ENCODE measurements at regions not wholly inside any gene's neighbourhood (a gene's known extent, or its start where the extent isn't known, plus 50 kb on each side); places are given as distances from the start of the nearest gene placed in this dataset.

DNA sequence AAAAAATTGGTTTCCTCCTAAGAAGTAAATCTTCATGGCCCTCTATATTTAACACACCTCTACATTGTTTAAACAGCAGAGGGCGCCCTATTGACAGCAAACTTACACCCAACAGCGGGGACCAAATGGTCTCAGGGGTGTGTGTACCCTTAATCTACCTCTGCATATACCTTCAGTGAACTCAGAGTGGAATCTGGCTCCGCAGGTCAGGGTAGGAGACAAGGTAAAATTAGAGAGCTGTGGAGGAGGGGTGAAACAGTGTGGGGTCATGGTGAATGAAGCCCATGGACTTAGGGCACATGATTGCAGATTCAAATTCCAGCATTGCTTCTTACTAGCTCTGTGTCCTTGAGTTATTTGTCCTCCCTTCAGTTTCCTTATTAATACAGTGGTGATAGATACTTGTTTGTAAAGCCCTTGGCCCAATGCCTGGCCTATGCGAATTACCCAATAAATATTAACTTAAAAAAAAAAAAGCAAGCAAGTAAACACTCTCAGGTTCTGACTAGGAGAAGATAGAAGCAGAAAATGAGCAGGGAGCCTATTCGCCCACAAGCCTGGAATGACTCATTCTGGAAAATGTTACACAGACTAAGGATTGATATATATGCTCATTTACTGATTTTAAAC lies 122.9 kb downstream of the CAVIN4 start:
- Histone ChIP-seq H3K4me1 (ENCODE audit: insufficient read depth, low read length) (0 out of 2 replicates have a peak, but pooled peaks cover 3% of the 10 kb centered on the region), H3K4me3 (ENCODE audit: low read length) (no peak overlapping the region), H3K27ac (ENCODE audit: low read depth, low read length) (no peak overlapping the region), H3K9ac (ENCODE audit: low read depth, low read length) (no peak overlapping the region), H3K9me3 (ENCODE audit: insufficient read depth, low read depth, low read length) (no peaks in the 10 kb centered on the region), H3K36me3 (ENCODE audit: insufficient read depth, low read length) (no peaks in the 10 kb centered on the region), H3K27me3 (ENCODE audit: insufficient read depth, low read length) (no peaks in the 10 kb centered on the region)
- WGBS = 46% methylated on average over 4 of the region's 5 CpGs

DNA sequence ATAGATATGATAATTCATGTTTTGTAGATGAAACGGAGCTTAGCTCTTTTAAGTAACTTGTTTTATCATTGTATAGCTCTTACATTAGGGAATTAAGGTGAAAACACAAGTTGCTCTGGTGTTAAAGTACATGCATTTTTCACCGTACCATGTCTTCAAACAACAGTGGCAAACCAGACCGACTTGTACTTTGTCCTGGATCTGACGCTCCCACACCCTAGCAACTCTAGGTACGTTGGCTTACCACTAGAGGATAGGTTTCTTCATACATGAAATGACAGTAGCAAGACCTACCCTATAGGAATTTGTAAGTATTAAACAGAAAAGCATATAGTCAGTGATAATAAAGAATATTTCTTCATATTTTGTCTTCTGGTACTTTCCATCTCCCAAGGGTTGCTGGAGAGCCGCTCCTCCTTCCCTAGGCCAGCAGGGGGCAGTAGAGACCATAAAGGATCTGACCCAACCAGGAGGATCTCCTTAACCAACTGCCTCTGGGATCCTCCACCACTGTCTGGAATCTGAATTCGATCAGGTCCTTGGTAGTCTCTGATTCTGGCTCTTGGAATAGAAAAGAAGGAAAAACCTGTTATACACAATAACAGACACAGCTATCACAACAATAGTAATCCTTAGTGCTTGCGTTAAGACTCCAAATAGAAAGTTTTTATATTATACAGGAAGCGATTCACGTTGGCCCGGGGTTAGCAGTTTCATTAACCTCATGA lies 136.7 kb downstream of the CAVIN4 start:
- WGBS = 82% methylated on average over 7 of the region's 11 CpGs
- no peak overlapping the region for H3K4me3 ChIP-seq (ENCODE audit: low read length)
- no peak overlapping the region for H3K27ac ChIP-seq (ENCODE audit: low read depth, low read length)

DNA sequence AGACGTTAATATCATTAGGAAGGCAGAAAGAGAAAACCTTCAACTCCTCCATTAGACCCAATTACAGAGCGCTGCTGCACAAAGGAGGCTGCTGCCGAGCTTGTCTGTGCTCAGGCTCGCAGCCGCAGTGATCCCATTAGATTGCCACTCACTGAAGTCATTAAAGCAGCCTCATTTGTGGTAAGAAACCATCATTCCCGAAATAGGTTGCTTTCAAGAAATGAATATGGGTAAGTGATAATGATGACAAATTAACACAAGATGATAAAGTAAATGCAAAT lies 137.2 kb downstream of the CAVIN4 start:
- Histone ChIP-seq H3K27ac (ENCODE audit: low read depth, low read length) (no peak overlapping the region), H3K4me3 (ENCODE audit: low read length) (no peak overlapping the region), H3K27me3 (ENCODE audit: insufficient read depth, low read length) (no peaks in the 10 kb centered on the region), H3K36me3 (ENCODE audit: insufficient read depth, low read length) (no peaks in the 10 kb centered on the region), H3K9ac (ENCODE audit: low read depth, low read length) (no peak overlapping the region), H3K4me1 (ENCODE audit: insufficient read depth, low read length) (no peaks in the 10 kb centered on the region), H3K9me3 (ENCODE audit: insufficient read depth, low read depth, low read length) (peaks cover 19% of the 10 kb centered on the region)
- 96% methylated on average over 6 of the region's 6 CpGs for WGBS

More for the DNA sequence above, 136.7 kb downstream of the CAVIN4 start:
- Histone ChIP-seq H3K27me3 (ENCODE audit: insufficient read depth, low read length) (no peaks in the 10 kb centered on the region), H3K9ac (ENCODE audit: low read depth, low read length) (no peak overlapping the region), H3K36me3 (ENCODE audit: insufficient read depth, low read length) (no peaks in the 10 kb centered on the region), H3K4me1 (ENCODE audit: insufficient read depth, low read length) (no peaks in the 10 kb centered on the region), H3K9me3 (ENCODE audit: insufficient read depth, low read depth, low read length) (peaks cover 19% of the 10 kb centered on the region)

DNA sequence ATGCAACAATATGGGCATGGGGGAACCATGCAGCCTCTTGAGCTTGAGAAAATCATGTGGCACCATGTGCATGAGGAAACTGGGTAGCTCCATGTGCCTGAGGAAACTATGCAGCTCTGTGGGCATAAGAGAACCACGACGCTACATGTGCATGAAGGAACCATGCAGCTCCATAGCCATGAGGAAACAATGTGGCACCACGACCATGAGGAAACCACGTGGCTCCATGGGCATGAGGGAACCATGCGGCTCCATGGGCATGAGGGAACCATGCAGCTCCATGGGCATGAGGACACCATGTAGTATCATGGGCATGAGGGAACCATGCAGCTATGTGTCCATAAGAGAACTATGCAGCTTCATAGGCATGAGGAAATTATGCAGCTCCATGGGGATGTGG lies 140.8 kb downstream of the CAVIN4 start:
- WGBS = 92% methylated on average over 5 of the region's 5 CpGs

DNA sequence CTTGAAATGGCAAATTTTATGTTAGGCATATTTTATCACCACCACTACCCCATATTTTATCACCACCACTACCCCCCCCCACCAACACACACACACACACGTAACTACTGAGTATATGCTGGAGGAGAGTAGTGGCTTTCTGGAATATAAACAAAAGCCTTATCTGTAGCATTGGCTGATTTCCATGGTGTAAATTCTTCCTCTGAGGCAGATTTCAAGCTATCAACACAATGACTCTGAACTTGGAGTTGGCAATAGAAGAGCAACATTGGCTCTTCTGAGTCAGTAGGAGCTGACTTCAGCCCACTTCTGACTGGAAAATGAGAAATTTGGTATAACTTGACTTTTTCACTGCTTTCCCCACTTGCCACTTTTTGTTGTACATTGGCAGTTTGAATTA lies 143.0 kb downstream of the CAVIN4 start:
- WGBS = no CpG with 5 or more reads among the region's 1 CpG

More for the DNA sequence above, 140.8 kb downstream of the CAVIN4 start:
- Histone ChIP-seq H3K27me3 (ENCODE audit: insufficient read depth, low read length) (no peaks in the 10 kb centered on the region), H3K36me3 (ENCODE audit: insufficient read depth, low read length) (no peaks in the 10 kb centered on the region), H3K4me3 (ENCODE audit: low read length) (no peak overlapping the region), H3K27ac (ENCODE audit: low read depth, low read length) (no peak overlapping the region), H3K4me1 (ENCODE audit: insufficient read depth, low read length) (no peaks in the 10 kb centered on the region), H3K9ac (ENCODE audit: low read depth, low read length) (no peak overlapping the region), H3K9me3 (ENCODE audit: insufficient read depth, low read depth, low read length) (no peaks in the 10 kb centered on the region)

DNA sequence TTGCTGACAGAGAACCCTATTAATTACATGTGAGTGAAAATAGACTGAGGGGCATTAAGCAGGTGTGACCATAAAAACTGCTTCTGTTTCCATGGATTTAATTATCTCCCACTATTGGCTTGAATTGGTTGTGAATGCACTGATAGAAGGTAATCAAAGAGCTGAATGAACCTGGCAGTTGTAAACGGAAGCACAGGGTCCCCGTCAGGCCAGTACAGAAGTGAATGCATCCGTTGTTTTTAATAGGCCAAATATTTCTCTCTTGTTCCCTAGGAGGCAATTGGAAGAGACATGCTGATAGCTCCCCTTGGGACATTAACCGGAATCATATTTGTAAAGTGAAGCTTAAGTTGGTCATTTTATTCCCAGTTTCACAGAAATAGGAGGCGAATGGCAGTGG lies 147.0 kb downstream of the CAVIN4 start:
- Histone ChIP-seq H3K4me3 (ENCODE audit: low read length) (no peak overlapping the region), H3K9me3 (ENCODE audit: insufficient read depth, low read depth, low read length) (no peaks in the 10 kb centered on the region), H3K27me3 (ENCODE audit: insufficient read depth, low read length) (no peaks in the 10 kb centered on the region), H3K27ac (ENCODE audit: low read depth, low read length) (no peak overlapping the region), H3K4me1 (ENCODE audit: insufficient read depth, low read length) (peaks cover 3% of the 10 kb centered on the region; the same call in 1 of the 2 replicates), H3K36me3 (ENCODE audit: insufficient read depth, low read length) (no peaks in the 10 kb centered on the region), H3K9ac (ENCODE audit: low read depth, low read length) (no peak overlapping the region)
- 93% methylated on average over 5 of the region's 5 CpGs for WGBS

More for the DNA sequence above, 143.0 kb downstream of the CAVIN4 start:
- no peak overlapping the region for H3K9ac ChIP-seq (ENCODE audit: low read depth, low read length)
- H3K27ac ChIP-seq (ENCODE audit: low read depth, low read length) = no peak overlapping the region
- H3K9me3 ChIP-seq (ENCODE audit: insufficient read depth, low read depth, low read length) = no peaks in the 10 kb centered on the region
- no peak overlapping the region for H3K4me3 ChIP-seq (ENCODE audit: low read length)
- no peaks in the 10 kb centered on the region for H3K36me3 ChIP-seq (ENCODE audit: insufficient read depth, low read length)
- H3K27me3 ChIP-seq (ENCODE audit: insufficient read depth, low read length) = no peaks in the 10 kb centered on the region
- no peaks in the 10 kb centered on the region for H3K4me1 ChIP-seq (ENCODE audit: insufficient read depth, low read length)

DNA sequence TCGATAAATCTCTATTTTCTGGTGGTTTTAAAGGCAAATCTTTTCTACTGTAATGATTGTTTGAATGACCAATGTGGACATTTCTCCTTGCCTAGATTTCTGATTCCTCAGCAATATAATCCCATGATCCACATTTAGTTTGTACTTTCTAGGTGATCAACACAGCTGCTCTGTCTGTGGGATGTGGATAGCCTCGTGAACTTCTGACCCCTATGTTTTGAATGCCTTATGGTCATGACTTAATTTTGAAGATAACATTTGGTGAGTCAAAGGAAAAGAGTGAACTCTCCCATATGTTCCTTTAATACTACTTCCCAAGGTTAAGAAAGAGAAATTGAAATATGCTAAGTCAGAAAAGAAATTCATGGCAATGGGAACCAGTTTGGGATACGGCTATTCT lies 147.5 kb downstream of the CAVIN4 start:
- H3K9me3 ChIP-seq (ENCODE audit: insufficient read depth, low read depth, low read length) = no peaks in the 10 kb centered on the region
- H3K27ac ChIP-seq (ENCODE audit: low read depth, low read length) = no peak overlapping the region
- peaks cover 8% of the 10 kb centered on the region for H3K4me1 ChIP-seq (ENCODE audit: insufficient read depth, low read length)
- 93% methylated on average over 2 of the region's 3 CpGs for WGBS
- H3K36me3 ChIP-seq (ENCODE audit: insufficient read depth, low read length) = no peaks in the 10 kb centered on the region
- no peak overlapping the region for H3K4me3 ChIP-seq (ENCODE audit: low read length)
- no peak overlapping the region for H3K9ac ChIP-seq (ENCODE audit: low read depth, low read length)
- H3K27me3 ChIP-seq (ENCODE audit: insufficient read depth, low read length) = no peaks in the 10 kb centered on the region

DNA sequence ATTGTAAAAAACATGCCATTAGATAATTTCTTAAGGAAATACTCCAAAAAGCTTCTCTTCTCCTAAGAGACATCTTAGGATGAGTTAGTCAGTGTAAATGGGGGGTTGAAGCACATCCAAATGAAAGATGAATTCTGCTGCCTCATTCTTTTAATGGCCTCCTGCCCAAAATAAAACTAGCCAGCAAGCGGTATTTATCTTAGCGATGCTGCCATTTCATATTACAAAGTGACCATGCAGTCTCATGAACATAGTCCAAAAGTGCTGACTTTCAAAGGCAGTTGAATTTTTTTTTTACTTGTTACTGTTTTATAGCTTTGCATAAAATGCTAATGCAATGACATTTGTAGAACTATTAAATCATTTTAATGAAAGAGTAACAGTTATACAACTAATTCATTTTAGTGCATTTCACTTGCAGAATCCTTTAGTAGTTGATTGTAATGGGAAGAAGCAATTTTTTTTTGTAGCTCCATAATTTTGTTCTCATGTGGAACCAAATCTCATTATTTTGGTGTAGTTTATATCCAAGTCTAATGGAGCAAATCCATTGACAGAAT lies 151.5 kb downstream of the CAVIN4 start:
- Histone ChIP-seq H3K36me3 (ENCODE audit: insufficient read depth, low read length) (no peaks in the 10 kb centered on the region), H3K4me1 (ENCODE audit: insufficient read depth, low read length) (peaks cover 9% of the 10 kb centered on the region), H3K9me3 (ENCODE audit: insufficient read depth, low read depth, low read length) (no peaks in the 10 kb centered on the region), H3K4me3 (ENCODE audit: low read length) (no peak overlapping the region), H3K27ac (ENCODE audit: low read depth, low read length) (no peak overlapping the region), H3K27me3 (ENCODE audit: insufficient read depth, low read length) (no peaks in the 10 kb centered on the region), H3K9ac (ENCODE audit: low read depth, low read length) (no peak overlapping the region)
- WGBS = 96% methylated on average over 2 of the region's 2 CpGs

DNA sequence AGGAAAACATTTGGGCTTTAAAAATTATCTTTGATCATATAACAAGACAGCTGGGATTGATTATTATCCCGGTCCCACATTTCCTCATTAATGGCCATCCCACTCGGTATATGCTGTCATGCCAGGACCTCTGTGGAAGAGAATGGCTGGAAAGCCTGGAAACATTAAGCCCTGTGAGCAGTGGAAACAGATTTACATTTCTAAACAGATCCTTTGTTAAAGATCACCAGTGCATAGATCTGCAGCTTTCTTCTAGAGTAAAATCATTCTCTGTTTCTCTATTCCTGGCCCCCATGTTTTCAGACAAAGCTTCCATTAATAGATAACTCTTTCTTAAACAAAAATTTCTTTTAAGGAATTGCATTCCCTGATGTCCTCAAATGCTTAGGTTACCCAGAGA lies 152.2 kb downstream of the CAVIN4 start:
- 68% methylated on average over 2 of the region's 2 CpGs for WGBS
- H3K9ac ChIP-seq (ENCODE audit: low read depth, low read length) = no peak overlapping the region
- no peak overlapping the region for H3K27ac ChIP-seq (ENCODE audit: low read depth, low read length)

DNA sequence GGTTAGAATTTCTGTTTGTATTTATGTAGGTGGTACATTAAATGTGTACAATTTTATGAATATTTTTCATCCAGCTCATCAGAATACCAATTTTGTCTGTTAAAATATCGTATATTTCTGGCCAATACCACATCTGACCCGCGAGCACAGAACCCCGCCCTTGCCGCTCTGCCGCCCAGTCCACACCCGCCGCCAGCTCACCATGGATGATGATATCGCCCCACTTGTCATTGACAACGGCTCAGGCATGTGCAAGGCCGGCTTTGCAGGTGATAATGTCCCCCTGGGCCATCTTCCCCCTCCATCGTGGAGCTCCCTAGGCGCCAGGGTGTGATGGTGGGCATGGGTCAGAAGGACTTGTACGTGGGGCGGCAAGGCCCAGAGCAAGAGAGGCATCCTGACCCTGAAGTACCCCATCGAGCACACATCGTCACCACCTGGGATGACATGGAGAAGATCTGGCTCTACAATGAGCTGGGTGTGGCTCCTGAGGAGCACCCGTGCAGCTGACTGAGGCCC lies 153.2 kb downstream of the CAVIN4 start:
- WGBS = 97% methylated on average over 18 of the region's 18 CpGs
- no peaks in the 10 kb centered on the region for H3K27me3 ChIP-seq (ENCODE audit: insufficient read depth, low read length)

More for the DNA sequence above, 152.2 kb downstream of the CAVIN4 start:
- no peaks in the 10 kb centered on the region for H3K9me3 ChIP-seq (ENCODE audit: insufficient read depth, low read depth, low read length)
- H3K36me3 ChIP-seq (ENCODE audit: insufficient read depth, low read length) = no peaks in the 10 kb centered on the region
- no peak overlapping the region for H3K4me3 ChIP-seq (ENCODE audit: low read length)
- H3K4me1 ChIP-seq (ENCODE audit: insufficient read depth, low read length) = peaks cover 9% of the 10 kb centered on the region
- no peaks in the 10 kb centered on the region for H3K27me3 ChIP-seq (ENCODE audit: insufficient read depth, low read length)

DNA sequence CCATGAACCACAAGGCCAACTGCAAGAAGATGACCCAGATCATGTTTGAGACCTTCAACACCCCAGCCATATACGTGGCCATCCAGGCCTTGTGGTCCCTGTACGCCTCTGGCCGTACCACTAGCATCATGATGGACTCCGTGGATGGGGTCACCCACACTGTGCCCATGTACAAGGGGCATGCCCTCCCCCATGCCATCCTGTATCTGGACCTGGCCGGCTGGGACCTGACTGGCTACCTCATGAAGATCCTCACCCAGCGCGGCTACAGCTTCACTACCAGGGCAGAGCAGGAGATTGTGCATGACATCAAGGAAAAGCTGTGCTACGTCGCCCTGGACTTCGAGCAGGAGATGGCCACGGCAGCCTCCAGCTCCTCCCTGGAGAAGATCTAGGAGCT lies 153.7 kb downstream of the CAVIN4 start:
- Histone ChIP-seq H3K36me3 (ENCODE audit: insufficient read depth, low read length) (no peaks in the 10 kb centered on the region), H3K27ac (ENCODE audit: low read depth, low read length) (no peak overlapping the region), H3K9ac (ENCODE audit: low read depth, low read length) (no peak overlapping the region), H3K4me1 (ENCODE audit: insufficient read depth, low read length) (peaks cover 9% of the 10 kb centered on the region), H3K4me3 (ENCODE audit: low read length) (no peak overlapping the region), H3K9me3 (ENCODE audit: insufficient read depth, low read depth, low read length) (no peaks in the 10 kb centered on the region), H3K27me3 (ENCODE audit: insufficient read depth, low read length) (no peaks in the 10 kb centered on the region)
- 96% methylated on average over 11 of the region's 11 CpGs for WGBS

More for the DNA sequence above, 153.2 kb downstream of the CAVIN4 start:
- H3K27ac ChIP-seq (ENCODE audit: low read depth, low read length) = no peak overlapping the region
- no peak overlapping the region for H3K9ac ChIP-seq (ENCODE audit: low read depth, low read length)
- peaks cover 9% of the 10 kb centered on the region for H3K4me1 ChIP-seq (ENCODE audit: insufficient read depth, low read length)
- no peaks in the 10 kb centered on the region for H3K36me3 ChIP-seq (ENCODE audit: insufficient read depth, low read length)
- no peak overlapping the region for H3K4me3 ChIP-seq (ENCODE audit: low read length)
- H3K9me3 ChIP-seq (ENCODE audit: insufficient read depth, low read depth, low read length) = no peaks in the 10 kb centered on the region
